ENCODE measurements at regions not wholly inside any gene's neighbourhood (a gene's known extent, or its start where the extent isn't known, plus 50 kb on each side); places are given as distances from the start of the nearest gene placed in this dataset.
"Not testable (repeated sequence)": the region's sequence is repeated elsewhere in the genome, so short reads cannot be mapped to it uniquely, and the experiment has no call there.

DNA sequence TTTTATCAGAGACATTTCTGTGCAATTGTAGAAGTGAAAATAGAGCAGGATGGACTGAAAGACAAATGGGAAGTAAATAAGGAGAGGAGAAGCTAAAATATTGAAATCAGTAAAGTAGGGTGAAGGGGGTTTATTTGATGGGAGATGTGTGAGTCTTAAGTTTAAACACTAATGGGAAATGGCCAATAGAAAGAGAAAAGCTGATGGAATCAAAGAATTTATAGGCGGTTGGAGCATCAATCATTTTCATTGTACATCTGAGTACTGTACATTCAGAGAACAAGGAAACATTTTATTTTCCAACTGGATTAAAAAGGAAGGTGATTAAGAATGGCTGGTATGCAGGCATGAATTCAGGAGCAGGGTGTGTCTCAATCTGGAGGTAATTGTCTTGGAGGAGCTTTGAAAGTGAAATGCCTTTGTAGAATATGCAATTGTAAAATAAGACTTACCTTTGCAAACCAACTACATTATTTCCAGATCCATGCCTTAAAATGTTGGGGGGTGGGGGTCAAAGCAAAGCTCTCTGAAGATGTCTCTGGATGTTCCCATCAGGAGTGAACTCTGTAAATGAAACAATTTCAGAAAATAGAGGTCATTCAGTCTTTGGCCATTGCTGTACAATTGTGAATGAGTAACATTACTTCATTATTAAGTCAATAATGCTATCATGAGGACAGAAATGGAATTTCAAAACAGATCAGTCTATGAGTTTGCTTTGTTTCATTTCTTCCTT lies 227.4 kb downstream of the SPATA31A1 start:
- TF ChIP-seq POLR2A (IDR thresholded peaks at IDR 0.05; ENCODE audit: low read depth); CTCF (IDR thresholded peaks at IDR 0.05): not testable (repeated sequence)
